Karpas-422 (cell line): ENCODE measurements at regions not wholly inside any gene's neighbourhood (a gene's known extent, or its start where the extent isn't known, plus 50 kb on each side); places are given as distances from the start of the nearest gene placed in this dataset.

Source experiments
- DNase-seq: peaks from one replicate; pipeline ENCODE4 v3.0.0-alpha.2; 2015
- H2AFZ ChIP-seq: fragments of 200-600 bp; sonication (generic); 2 replicates; pipeline ENCODE4 v1.6.1; 2014; ENCODE audit warnings: antibody characterized with exemption, low read length, mixed read lengths
- H3K27ac ChIP-seq: fragments of 200-600 bp; sonication (generic); 2 replicates; pipeline ENCODE4 v1.5.1; 2014; ENCODE audit warnings: mild to moderate bottlenecking, low read length, moderate library complexity
- H3K27me3 ChIP-seq: fragments of 200-600 bp; sonication (generic); 2 replicates; pipeline ENCODE4 v1.6.1; 2014; ENCODE audit warnings: low read length, mixed read lengths
- H3K36me3 ChIP-seq: fragments of 200-600 bp; sonication (generic); 2 replicates; pipeline ENCODE4 v1.6.1; 2014; ENCODE audit warnings: low read length, mixed read lengths; ENCODE audit not compliant: insufficient read depth
- H3K4me1 ChIP-seq: fragments of 200-600 bp; sonication (generic); 2 replicates; pipeline ENCODE4 v1.6.1; 2014; ENCODE audit warnings: mild to moderate bottlenecking, low read length, mixed read lengths
- H3K4me2 ChIP-seq: fragments of 200-600 bp; sonication (generic); 2 replicates; pipeline ENCODE4 v1.6.1; 2014; ENCODE audit warnings: low read length, low read depth, mild to moderate bottlenecking; ENCODE audit not compliant: poor library complexity, severe bottlenecking
- H3K4me3 ChIP-seq: fragments of 200-600 bp; sonication (generic); 2 replicates; pipeline ENCODE4 v1.5.1; 2014; ENCODE audit warnings: mild to moderate bottlenecking, antibody characterized with exemption, low read length, mixed read lengths
- H3K79me2 ChIP-seq: fragments of 200-600 bp; sonication (generic); 2 replicates; pipeline ENCODE4 v1.6.1; 2014; ENCODE audit warnings: mild to moderate bottlenecking, low read length, mixed read lengths
- H3K9ac ChIP-seq: fragments of 200-600 bp; sonication (generic); 2 replicates; pipeline ENCODE4 v1.6.0; 2014; ENCODE audit warnings: low read length
- H3K9me2 ChIP-seq: fragments of 200-600 bp; sonication (generic), shearing (Covaris generic); replicated peaks from 2 replicates; pipeline ENCODE4 v1.6.0; 2014; ENCODE audit warnings: mild to moderate bottlenecking, low read length, moderate library complexity; ENCODE audit not compliant: insufficient read depth
- H3K9me3 ChIP-seq: fragments of 300-700, 200-600 bp; sonication (generic); 2 replicates; pipeline ENCODE4 v1.6.1; 2014; ENCODE audit warnings: low read length, mixed read lengths
- H4K20me1 ChIP-seq: fragments of 200-600 bp; sonication (generic); 2 replicates; pipeline ENCODE4 v1.6.1; 2014; ENCODE audit warnings: mild to moderate bottlenecking, antibody characterized with exemption, low read length, low read depth; ENCODE audit not compliant: insufficient read depth

DNA sequence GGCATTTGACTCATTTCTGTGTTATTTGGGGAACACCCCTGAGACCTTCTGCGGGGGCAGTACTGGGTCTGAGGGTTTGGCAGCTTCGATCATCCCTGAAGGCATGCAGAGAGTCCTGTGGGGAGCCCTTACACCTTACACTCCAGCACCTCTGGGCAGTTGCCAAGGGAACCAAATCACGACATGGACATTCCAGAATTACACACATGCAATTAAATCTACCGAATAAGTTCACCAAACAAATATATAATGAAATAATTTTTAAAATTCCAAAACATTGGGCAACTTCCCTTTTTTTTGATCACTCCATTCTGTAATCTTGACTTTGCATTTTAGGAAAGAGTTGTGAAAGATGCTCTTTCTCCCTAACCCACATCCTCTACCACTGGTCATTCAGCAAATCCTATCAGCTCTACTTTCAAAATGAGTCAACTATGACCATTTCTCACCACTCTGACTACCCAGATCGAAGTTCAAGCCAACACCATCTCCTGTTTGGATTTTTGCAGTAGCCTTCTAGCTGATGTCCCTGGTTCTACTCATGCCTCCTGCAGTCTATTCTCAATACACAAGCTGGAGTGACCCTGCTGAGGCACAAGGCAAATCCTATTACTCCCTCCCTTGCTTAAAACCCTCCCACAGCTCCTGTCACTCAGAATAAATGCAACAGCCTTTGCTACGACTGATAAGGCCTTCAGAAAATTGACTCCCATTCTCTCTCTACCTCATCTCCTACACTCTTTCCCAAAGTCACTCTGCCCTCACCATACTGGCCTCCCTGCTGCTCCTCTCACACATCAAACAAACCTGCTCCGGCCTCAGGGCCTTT, 533.3 kb downstream of the HACE1 start:
- no peak overlapping the region for H3K4me3 ChIP-seq
- H3K79me2 ChIP-seq: no peaks in the 10 kb centered on the region
- no peak for DNase-seq
- H3K9ac ChIP-seq: no peak overlapping the region
- H2AFZ ChIP-seq: no peak overlapping the region
- no peaks in the 10 kb centered on the region for H3K9me3 ChIP-seq
- no peaks in the 10 kb centered on the region for H4K20me1 ChIP-seq
- no peaks in the 10 kb centered on the region for H3K9me2 ChIP-seq
- H3K27me3 ChIP-seq: no peaks in the 10 kb centered on the region
- no peak overlapping the region for H3K4me2 ChIP-seq
- H3K27ac ChIP-seq: no peak overlapping the region
- H3K36me3 ChIP-seq: no peaks in the 10 kb centered on the region
- H3K4me1 ChIP-seq: no peaks in the 10 kb centered on the region

- no peaks in the 10 kb centered on the region for H3K9me2 ChIP-seq
- no peak overlapping the region for H3K9ac ChIP-seq
- no peaks in the 10 kb centered on the region for H3K36me3 ChIP-seq
- no peaks in the 10 kb centered on the region for H3K27me3 ChIP-seq
- no peak overlapping the region for H2AFZ ChIP-seq
- peak; percentile 61 for DNase-seq
- no peak overlapping the region for H3K27ac ChIP-seq
- H3K4me2 ChIP-seq: no peak overlapping the region
- H3K4me3 ChIP-seq: no peak overlapping the region
- H3K9me3 ChIP-seq: no peaks in the 10 kb centered on the region
- H3K79me2 ChIP-seq: no peaks in the 10 kb centered on the region
- no peaks in the 10 kb centered on the region for H4K20me1 ChIP-seq
- H3K4me1 ChIP-seq: no peaks in the 10 kb centered on the region
Observed at GRCh38 chr6:104325341-104326172, 534.2 kb downstream of the HACE1 start.

GRCh38 chr6:104324301-104324700, 535.4 kb downstream of the HACE1 start:
- Histone ChIP-seq H2AFZ (no peak overlapping the region), H3K9me2 (no peaks in the 10 kb centered on the region), H3K9ac (no peak overlapping the region), H3K4me2 (no peak overlapping the region), H3K36me3 (no peaks in the 10 kb centered on the region), H3K27ac (no peak overlapping the region), H3K4me3 (no peak overlapping the region), H3K9me3 (no peaks in the 10 kb centered on the region), H3K4me1 (no peaks in the 10 kb centered on the region), H3K79me2 (no peaks in the 10 kb centered on the region), H3K27me3 (no peaks in the 10 kb centered on the region), H4K20me1 (no peaks in the 10 kb centered on the region)
- no peak for DNase-seq

DNA sequence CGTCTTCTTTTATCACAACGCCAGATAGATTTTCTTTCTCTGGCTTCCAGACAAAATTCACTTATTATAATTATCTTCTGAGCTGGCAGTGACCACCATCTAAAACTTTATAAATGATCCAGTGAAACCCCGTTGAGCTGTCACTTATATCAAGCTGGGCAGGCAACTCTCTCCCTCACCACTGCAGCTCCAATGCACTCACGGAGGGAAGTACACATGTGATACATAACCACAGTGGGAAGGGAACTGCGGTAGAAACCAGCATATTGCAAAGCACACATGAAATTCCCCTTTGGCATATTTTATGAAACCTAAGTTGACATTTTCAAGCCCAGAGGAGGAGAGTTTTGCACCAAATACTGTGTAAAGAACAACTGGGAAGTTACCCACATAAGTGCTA, 536.9 kb downstream of the HACE1 start:
- Histone ChIP-seq H3K4me1 (no peaks in the 10 kb centered on the region), H3K27me3 (no peaks in the 10 kb centered on the region), H3K4me2 (no peak overlapping the region), H3K9ac (no peak overlapping the region), H3K36me3 (no peaks in the 10 kb centered on the region), H3K79me2 (no peaks in the 10 kb centered on the region), H3K9me2 (no peaks in the 10 kb centered on the region), H3K27ac (no peak overlapping the region), H2AFZ (no peak overlapping the region), H3K9me3 (no peaks in the 10 kb centered on the region), H3K4me3 (no peak overlapping the region), H4K20me1 (no peaks in the 10 kb centered on the region)
- DNase-seq: no peak

DNA sequence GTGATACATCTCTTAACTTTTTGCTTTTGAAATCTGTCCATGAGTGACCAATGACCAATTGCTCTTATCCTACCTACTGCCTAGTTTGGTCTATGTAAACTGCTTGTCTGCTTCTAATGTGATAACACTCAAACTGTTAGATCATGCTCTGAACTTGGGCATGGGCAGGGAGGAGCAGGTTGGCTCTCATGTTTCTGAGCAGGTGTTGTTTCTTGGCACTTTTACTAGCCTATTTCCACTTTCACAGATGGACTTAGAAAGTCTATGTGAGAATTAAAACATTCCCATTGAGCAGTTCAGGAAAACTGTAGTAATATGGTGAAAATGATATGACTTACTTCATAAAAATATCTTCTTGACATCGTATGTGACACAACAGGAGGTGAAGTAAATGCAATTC, 538.4 kb downstream of the HACE1 start:
- Histone ChIP-seq H3K4me1 (no peaks in the 10 kb centered on the region), H3K27me3 (no peaks in the 10 kb centered on the region), H3K9ac (no peak overlapping the region), H4K20me1 (no peaks in the 10 kb centered on the region), H3K9me2 (no peaks in the 10 kb centered on the region), H2AFZ (no peak overlapping the region), H3K9me3 (no peaks in the 10 kb centered on the region), H3K27ac (no peak overlapping the region), H3K4me3 (no peak overlapping the region), H3K36me3 (no peaks in the 10 kb centered on the region), H3K79me2 (no peaks in the 10 kb centered on the region), H3K4me2 (no peak overlapping the region)
- DNase-seq: no peak

DNA sequence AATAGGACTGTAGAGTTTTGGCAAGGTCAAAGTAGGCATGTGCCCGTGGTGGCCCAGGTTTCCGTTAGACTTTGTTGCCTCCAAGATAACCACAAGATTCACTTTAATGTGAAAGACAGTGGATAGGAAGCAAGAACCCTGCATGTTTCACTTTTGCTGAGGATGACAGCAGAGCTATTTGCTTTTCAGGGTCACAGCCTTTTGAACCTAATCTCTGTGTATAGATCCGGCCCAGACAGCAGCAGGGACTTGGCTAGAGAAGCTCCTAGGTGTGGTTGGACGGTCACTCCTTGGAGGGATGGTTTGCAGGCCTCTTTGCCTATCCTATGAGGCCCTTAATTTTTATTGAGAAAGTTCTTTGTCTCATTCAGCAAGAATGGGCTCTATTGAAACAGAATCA, 538.8 kb downstream of the HACE1 start:
- Histone ChIP-seq H2AFZ (no peak overlapping the region), H3K9me3 (no peaks in the 10 kb centered on the region), H3K9ac (no peak overlapping the region), H3K4me3 (no peak overlapping the region), H3K79me2 (no peaks in the 10 kb centered on the region), H3K9me2 (no peaks in the 10 kb centered on the region), H3K4me1 (no peaks in the 10 kb centered on the region), H3K27me3 (no peaks in the 10 kb centered on the region), H3K27ac (no peak overlapping the region), H3K36me3 (no peaks in the 10 kb centered on the region), H3K4me2 (no peak overlapping the region), H4K20me1 (no peaks in the 10 kb centered on the region)
- DNase-seq: no peak

GRCh38 chr6:104312851-104313250, 546.9 kb downstream of the HACE1 start:
- H3K4me2 ChIP-seq: no peak overlapping the region
- H2AFZ ChIP-seq: no peak overlapping the region
- H3K36me3 ChIP-seq: no peaks in the 10 kb centered on the region
- no peaks in the 10 kb centered on the region for H3K9me2 ChIP-seq
- H3K9ac ChIP-seq: no peak overlapping the region
- no peak overlapping the region for H3K27ac ChIP-seq
- no peaks in the 10 kb centered on the region for H3K4me1 ChIP-seq
- H3K27me3 ChIP-seq: no peaks in the 10 kb centered on the region
- H4K20me1 ChIP-seq: no peaks in the 10 kb centered on the region
- no peak overlapping the region for H3K4me3 ChIP-seq
- no peaks in the 10 kb centered on the region for H3K79me2 ChIP-seq
- DNase-seq: no peak
- no peaks in the 10 kb centered on the region for H3K9me3 ChIP-seq

DNA sequence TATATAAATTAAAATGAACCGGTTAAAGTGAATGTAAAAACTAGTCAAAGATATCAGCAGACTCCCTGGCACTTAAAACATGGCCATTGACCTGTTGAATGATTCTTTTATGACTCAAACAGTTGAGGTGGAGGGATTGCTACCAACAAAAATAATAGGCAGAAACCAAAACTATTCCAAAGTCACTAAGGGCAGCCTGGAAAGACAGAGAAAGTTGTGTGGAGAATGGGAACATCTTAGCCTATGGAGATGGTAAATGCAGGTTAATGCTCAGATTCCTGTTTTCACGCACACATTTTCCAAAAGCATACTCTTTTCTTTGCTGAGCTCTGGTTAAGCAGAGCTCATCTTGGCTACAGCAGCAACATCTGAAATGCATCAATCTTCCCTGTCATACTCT, 553.5 kb downstream of the HACE1 start:
- H3K27ac ChIP-seq: no peak overlapping the region
- no peaks in the 10 kb centered on the region for H3K79me2 ChIP-seq

More for the DNA sequence above, 553.5 kb downstream of the HACE1 start:
- no peak overlapping the region for H2AFZ ChIP-seq
- no peaks in the 10 kb centered on the region for H3K9me2 ChIP-seq
- no peaks in the 10 kb centered on the region for H3K9me3 ChIP-seq
- no peak overlapping the region for H3K4me3 ChIP-seq
- H3K27me3 ChIP-seq: no peaks in the 10 kb centered on the region
- no peak overlapping the region for H3K4me2 ChIP-seq
- H4K20me1 ChIP-seq: no peaks in the 10 kb centered on the region
- H3K9ac ChIP-seq: no peak overlapping the region
- H3K4me1 ChIP-seq: no peaks in the 10 kb centered on the region
- H3K36me3 ChIP-seq: no peaks in the 10 kb centered on the region
- no peak for DNase-seq
